ENCODE measurements at regions not wholly inside any gene's neighbourhood (a gene's known extent, or its start where the extent isn't known, plus 50 kb on each side); places are given as distances from the start of the nearest gene placed in this dataset.

DNA sequence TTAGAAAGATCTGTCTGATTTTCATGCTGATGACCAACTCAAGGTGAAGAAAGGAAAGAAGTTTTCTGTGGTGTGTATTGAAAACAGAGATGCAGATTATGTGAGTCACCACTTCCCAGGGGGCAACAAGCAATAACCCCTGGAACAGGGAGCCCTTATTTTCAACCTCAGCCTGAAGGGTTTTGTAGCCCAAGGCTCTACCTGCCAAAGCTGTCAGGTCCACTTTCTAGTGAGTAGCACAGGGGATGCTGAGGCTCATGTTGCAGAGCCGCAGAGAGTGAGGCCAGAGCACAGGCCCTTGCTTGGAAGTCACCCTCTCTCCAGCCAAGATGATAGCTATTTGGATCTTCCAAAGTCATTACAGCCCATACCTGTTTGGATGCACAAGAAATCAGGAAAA lies 152.2 kb upstream of the SLC24A5 start (continued):
- no peak for TF ChIP-seq PRRX2 (CRISPR knock-in tag; IDR thresholded peaks at IDR 0.05)
- TF ChIP-seq FOXP1 (CRISPR knock-in tag; IDR thresholded peaks at IDR 0.05; ENCODE audit: borderline replicate concordance), result no peak
- TF ChIP-seq, protein P1, sequence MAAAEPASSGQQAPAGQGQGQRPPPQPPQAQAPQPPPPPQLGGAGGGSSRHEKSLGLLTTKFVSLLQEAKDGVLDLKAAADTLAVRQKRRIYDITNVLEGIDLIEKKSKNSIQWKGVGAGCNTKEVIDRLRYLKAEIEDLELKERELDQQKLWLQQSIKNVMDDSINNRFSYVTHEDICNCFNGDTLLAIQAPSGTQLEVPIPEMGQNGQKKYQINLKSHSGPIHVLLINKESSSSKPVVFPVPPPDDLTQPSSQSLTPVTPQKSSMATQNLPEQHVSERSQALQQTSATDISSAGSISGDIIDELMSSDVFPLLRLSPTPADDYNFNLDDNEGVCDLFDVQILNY (CRISPR knock-in tag; IDR thresholded peaks at IDR 0.05), result no peak
- TF ChIP-seq, protein P2, sequence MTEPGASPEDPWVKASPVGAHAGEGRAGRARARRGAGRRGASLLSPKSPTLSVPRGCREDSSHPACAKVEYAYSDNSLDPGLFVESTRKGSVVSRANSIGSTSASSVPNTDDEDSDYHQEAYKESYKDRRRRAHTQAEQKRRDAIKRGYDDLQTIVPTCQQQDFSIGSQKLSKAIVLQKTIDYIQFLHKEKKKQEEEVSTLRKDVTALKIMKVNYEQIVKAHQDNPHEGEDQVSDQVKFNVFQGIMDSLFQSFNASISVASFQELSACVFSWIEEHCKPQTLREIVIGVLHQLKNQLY (CRISPR knock-in tag; IDR thresholded peaks at IDR 0.05), result no peak
- no peak for TF ChIP-seq NR2C2 (CRISPR knock-in tag; IDR thresholded peaks at IDR 0.05)
- TF ChIP-seq TEAD4 (CRISPR knock-in tag; IDR thresholded peaks at IDR 0.05), result no peak
- TF ChIP-seq TP53 (CRISPR knock-in tag; IDR thresholded peaks at IDR 0.05), result no peak
- no peak for TF ChIP-seq NR1H2 (CRISPR knock-in tag; IDR thresholded peaks at IDR 0.05)
- no peak for TF ChIP-seq SP1 (CRISPR knock-in tag; conservative IDR thresholded peaks at IDR 0.05)
- TF ChIP-seq, protein P3, sequence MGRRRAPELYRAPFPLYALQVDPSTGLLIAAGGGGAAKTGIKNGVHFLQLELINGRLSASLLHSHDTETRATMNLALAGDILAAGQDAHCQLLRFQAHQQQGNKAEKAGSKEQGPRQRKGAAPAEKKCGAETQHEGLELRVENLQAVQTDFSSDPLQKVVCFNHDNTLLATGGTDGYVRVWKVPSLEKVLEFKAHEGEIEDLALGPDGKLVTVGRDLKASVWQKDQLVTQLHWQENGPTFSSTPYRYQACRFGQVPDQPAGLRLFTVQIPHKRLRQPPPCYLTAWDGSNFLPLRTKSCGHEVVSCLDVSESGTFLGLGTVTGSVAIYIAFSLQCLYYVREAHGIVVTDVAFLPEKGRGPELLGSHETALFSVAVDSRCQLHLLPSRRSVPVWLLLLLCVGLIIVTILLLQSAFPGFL (CRISPR knock-in tag; IDR thresholded peaks at IDR 0.05; ENCODE audit: borderline replicate concordance), result no peak
- TF ChIP-seq NFATC4 (CRISPR knock-in tag; IDR thresholded peaks at IDR 0.05), result no peak
- no peak for TF ChIP-seq ZNF138 (CRISPR knock-in tag; conservative IDR thresholded peaks at IDR 0.05)

DNA sequence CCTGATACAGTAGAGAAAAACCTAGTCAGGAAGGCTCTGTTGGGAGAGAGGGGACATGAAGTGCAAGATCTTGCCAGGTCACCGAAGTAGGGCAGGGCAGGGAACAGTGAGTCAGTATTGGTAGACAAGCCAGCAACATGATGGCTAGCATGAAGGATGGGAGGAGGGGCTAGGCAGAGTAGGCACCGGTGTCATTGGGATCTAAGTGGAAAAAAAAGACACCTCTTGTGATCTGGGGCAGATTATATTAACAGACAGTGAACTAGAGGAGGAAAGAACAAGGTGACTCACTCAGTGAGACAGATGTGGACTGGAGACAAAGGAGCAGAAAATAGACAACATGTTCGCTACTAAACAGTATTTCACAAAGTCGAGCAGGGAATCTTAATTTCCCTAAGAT lies 149.2 kb upstream of the SLC24A5 start:
- ChIA-PET POLR2A (no interaction called here), CTCF (no interaction called here)
- no peak for DNase-seq (ENCODE audit: low spot score)
- Mint-ChIP-seq H3K4me3 (no peak overlapping the region), H3K27me3 (ENCODE audit: low read depth) (peaks cover under 1% of the 10 kb centered on the region), H3K4me1 (peaks cover 19% of the 10 kb centered on the region), H3K9me3 (no peaks in the 10 kb centered on the region), H3K27ac (no peak overlapping the region), H3K36me3 (no peaks in the 10 kb centered on the region)
- no peak for TF ChIP-seq ZNF219 (CRISPR knock-in tag; IDR thresholded peaks at IDR 0.05; ENCODE audit: borderline replicate concordance)
- no peak for TF ChIP-seq ZNF138 (CRISPR knock-in tag; conservative IDR thresholded peaks at IDR 0.05)
- TF ChIP-seq, protein P4, sequence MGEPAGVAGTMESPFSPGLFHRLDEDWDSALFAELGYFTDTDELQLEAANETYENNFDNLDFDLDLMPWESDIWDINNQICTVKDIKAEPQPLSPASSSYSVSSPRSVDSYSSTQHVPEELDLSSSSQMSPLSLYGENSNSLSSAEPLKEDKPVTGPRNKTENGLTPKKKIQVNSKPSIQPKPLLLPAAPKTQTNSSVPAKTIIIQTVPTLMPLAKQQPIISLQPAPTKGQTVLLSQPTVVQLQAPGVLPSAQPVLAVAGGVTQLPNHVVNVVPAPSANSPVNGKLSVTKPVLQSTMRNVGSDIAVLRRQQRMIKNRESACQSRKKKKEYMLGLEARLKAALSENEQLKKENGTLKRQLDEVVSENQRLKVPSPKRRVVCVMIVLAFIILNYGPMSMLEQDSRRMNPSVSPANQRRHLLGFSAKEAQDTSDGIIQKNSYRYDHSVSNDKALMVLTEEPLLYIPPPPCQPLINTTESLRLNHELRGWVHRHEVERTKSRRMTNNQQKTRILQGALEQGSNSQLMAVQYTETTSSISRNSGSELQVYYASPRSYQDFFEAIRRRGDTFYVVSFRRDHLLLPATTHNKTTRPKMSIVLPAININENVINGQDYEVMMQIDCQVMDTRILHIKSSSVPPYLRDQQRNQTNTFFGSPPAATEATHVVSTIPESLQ (CRISPR knock-in tag; IDR thresholded peaks at IDR 0.05), result no peak
- no peak for TF ChIP-seq CREM (CRISPR knock-in tag; IDR thresholded peaks at IDR 0.05)
- TF ChIP-seq TP53 (CRISPR knock-in tag; IDR thresholded peaks at IDR 0.05), result no peak
- TF ChIP-seq JAZF1 (CRISPR knock-in tag; IDR thresholded peaks at IDR 0.05), result no peak
- no peak for TF ChIP-seq FOXJ3 (CRISPR knock-in tag; IDR thresholded peaks at IDR 0.05; ENCODE audit: borderline replicate concordance)
- TF ChIP-seq CREB1 (CRISPR knock-in tag; IDR thresholded peaks at IDR 0.05), result no peak
- no peak for TF ChIP-seq JUN (CRISPR knock-in tag; IDR thresholded peaks at IDR 0.05)
- TF ChIP-seq, protein P1 (CRISPR knock-in tag; IDR thresholded peaks at IDR 0.05), result no peak
- TF ChIP-seq TEAD1 (CRISPR knock-in tag; IDR thresholded peaks at IDR 0.05), result no peak
- TF ChIP-seq, protein P5, sequence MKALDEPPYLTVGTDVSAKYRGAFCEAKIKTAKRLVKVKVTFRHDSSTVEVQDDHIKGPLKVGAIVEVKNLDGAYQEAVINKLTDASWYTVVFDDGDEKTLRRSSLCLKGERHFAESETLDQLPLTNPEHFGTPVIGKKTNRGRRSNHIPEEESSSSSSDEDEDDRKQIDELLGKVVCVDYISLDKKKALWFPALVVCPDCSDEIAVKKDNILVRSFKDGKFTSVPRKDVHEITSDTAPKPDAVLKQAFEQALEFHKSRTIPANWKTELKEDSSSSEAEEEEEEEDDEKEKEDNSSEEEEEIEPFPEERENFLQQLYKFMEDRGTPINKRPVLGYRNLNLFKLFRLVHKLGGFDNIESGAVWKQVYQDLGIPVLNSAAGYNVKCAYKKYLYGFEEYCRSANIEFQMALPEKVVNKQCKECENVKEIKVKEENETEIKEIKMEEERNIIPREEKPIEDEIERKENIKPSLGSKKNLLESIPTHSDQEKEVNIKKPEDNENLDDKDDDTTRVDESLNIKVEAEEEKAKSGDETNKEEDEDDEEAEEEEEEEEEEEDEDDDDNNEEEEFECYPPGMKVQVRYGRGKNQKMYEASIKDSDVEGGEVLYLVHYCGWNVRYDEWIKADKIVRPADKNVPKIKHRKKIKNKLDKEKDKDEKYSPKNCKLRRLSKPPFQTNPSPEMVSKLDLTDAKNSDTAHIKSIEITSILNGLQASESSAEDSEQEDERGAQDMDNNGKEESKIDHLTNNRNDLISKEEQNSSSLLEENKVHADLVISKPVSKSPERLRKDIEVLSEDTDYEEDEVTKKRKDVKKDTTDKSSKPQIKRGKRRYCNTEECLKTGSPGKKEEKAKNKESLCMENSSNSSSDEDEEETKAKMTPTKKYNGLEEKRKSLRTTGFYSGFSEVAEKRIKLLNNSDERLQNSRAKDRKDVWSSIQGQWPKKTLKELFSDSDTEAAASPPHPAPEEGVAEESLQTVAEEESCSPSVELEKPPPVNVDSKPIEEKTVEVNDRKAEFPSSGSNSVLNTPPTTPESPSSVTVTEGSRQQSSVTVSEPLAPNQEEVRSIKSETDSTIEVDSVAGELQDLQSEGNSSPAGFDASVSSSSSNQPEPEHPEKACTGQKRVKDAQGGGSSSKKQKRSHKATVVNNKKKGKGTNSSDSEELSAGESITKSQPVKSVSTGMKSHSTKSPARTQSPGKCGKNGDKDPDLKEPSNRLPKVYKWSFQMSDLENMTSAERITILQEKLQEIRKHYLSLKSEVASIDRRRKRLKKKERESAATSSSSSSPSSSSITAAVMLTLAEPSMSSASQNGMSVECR (CRISPR knock-in tag; IDR thresholded peaks at IDR 0.05; ENCODE audit: borderline replicate concordance), result no peak
- no peak for TF ChIP-seq MXD4 (CRISPR knock-in tag; IDR thresholded peaks at IDR 0.05; ENCODE audit: borderline replicate concordance)
- TF ChIP-seq NFE2L1 (CRISPR knock-in tag; IDR thresholded peaks at IDR 0.05), result no peak
- TF ChIP-seq, protein P6, sequence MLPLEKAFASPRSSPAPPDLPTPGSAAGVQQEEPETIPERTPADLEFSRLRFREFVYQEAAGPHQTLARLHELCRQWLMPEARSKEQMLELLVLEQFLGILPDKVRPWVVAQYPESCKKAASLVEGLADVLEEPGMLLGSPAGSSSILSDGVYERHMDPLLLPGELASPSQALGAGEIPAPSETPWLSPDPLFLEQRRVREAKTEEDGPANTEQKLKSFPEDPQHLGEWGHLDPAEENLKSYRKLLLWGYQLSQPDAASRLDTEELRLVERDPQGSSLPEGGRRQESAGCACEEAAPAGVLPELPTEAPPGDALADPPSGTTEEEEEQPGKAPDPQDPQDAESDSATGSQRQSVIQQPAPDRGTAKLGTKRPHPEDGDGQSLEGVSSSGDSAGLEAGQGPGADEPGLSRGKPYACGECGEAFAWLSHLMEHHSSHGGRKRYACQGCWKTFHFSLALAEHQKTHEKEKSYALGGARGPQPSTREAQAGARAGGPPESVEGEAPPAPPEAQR (CRISPR knock-in tag; IDR thresholded peaks at IDR 0.05), result no peak
- no peak for ATAC-seq
